Activated CD8-positive, alpha-beta memory T cell treated with anti-CD3 and anti-CD28 coated beads, Interleukin-2, amount 50 U/mL, for 24 hours (primary cell): ENCODE measurements at regions not wholly inside any gene's neighbourhood (a gene's known extent, or its start where the extent isn't known, plus 50 kb on each side); places are given as distances from the start of the nearest gene placed in this dataset.

ENCODE experiments used
- DNase-seq: peaks from one replicate; pipeline ENCODE4 v3.0.0-alpha.2; 2020; ENCODE audit errors: extremely low read depth

DNA sequence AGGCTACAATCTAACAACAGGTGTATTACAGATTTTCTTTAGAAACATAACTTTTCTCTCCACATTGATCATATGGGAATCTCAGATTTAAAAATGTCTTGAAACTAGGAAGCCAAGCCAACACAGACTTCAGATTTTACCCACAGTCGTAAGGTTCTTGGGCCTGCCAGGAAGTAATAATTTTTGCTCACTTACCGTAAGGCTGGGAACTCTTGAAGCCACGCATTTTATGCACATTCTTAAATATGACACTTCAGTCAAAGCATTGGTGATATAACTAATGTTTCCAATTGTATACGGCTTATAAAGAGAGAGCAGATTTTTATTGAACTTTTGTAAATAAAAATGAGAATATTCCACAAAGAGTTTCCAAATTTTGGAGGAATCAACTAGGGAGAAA lies 328.9 kb upstream of the TRPC7 start:
- no peak for DNase-seq

DNA sequence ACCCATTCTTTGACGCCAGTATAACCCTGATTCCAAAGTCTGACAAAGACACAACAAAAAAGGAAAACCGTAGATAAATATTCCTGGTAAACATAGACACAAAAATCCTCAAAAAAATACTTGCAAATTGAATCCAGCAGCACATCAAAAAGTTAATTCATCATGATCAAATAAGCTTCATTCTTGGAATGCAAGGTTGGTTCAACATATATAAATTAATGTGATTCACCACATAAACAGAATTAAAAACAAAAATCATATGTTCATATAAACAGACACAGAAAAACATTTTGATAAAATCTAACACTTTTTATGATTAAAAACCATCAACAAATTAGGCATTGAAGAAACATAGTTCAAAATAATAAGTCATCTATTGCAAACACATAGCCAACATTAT lies 324.2 kb upstream of the TRPC7 start:
- no peak for DNase-seq

DNA sequence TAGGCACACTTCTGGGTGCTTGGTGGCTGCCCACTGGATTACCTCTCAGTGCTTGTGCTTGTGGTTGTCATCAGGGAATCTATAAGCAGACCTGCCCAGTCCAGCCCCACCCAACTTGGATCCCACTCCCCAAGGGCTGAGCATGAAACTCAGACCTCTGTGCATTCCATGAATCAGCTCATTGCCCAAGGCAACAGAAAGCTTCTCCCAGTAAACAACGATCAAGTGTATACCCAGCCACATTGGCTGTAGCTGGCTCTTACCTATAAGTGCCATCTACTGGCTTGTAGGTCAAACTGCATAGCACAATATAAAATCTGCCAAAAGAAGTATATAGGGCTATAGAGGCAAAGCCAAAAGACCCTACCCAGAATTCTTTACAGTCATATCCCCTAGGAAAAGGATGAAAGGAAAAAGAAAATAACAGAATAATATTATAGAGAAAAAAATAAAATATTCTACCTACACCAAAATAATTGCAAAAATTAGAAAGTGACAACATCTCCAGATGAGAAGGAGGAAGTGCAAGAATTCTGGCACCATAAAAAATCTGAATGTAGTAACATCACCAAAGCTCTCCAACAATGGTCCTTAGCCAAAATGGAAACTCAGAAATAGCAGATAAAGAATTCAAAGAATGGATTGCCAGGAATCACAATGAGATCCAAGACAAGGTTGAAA lies 321.0 kb upstream of the TRPC7 start:
- no peak for DNase-seq

DNA sequence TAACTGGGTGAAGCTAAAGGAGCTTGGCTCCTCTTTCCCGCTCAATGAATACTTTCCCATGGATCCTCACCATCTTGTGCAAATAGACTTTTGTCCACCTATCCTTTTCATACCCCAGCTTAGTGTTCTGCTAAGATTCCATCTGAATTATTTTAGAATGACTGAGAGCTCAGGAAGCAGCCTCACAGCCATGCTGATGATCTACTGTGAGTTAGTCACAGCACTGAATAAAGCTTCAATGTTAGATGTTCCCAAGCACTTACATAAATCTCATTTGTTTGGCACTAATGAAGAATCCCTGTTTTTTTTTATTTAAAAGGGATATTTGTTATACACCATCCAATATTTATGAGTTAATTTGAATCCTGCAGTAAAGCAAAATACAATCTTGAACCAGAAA lies 317.6 kb upstream of the TRPC7 start:
- no peak for DNase-seq

DNA sequence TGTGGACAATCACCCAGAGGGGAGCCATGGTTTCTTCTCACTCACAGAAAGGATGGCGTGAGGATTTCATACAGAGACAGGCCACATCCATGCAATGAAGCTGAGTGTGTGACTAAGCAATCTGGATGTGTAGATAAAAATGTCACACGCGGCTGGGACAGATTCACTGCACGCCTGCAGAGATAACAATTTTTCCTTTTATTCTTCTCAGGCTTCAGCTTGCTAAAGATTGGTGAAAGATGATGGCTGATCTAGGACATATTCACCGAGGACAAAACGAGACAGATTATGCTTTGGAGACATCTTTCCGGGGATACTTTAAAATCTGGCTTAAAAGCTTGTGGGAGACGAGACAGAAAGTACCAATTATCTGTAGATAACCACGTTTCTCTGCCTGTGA lies 313.9 kb upstream of the TRPC7 start:
- no peak for DNase-seq

DNA sequence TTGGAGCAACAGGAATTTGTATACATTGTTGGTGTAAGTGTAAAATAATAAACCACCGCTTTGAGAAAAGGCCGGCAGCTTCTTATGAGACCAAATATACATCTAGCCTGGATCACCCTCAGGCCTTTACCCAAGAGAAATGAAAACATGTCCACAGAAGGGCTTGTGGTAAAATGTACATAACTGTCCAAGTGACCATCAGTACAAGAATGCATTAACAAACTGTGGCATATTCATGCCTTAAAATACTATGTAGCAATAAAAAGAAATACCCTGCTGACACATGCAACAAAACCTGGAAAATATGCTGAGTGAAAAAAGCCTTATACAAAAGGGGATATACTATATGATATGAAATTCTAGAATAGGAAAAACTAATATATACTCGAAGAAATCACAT lies 311.9 kb upstream of the TRPC7 start:
- no peak for DNase-seq

DNA sequence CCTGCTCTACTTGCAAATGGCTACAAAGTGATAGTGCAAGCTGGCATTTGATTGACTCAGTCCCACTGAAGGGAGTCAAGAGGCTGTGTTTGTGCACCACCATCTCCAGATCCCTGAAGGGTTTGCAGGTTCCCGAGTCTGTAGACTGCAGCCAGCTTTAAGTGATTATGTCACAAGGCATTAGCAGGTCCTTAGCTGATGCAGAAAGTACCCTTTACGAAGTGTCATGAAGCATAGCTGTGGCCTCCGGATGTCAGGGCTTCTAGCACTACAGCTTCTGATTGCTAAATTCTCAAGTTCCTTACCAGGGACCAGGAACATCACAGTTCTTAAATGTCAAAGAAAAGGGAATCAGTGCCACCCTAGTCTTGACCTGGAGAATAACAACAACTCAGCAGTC lies 311.3 kb upstream of the TRPC7 start:
- DNase-seq: no peak

DNA sequence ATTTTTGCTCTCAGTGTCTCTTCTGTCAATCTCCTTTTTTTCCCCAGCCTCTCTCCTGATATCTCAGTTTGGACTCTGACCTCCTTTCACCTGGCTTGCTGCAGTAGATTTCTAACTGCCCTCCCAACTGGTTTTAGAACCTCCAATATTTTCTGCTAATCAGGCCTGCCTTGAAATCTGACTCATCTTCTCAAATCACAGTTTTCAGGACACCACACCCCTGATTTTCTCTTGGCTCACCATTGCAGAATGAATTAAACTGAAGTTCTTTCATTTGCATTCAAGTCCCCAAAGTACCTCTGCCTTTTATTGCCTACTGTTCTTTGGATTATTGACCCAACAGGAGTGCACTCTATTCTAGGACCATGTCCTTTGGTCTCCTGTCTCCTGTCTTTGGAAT lies 310.4 kb upstream of the TRPC7 start:
- DNase-seq: no peak

DNA sequence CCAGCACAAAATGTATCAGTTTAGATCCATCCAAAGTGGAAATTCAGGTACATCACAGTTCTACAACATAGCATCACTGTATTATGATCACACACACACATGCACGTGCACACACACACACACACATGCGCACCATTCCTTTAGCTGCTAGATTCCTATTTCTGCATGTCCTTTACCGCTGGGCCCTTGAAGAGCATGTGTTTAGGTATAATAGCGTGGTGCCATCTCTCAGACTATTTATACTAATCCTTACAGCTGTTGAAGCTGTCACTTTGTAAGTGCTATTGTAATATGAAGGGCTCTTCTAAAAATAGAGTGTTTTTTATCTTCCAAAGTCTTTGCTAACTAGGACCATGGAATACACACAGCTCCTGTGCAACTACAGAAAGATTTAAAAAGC lies 308.8 kb upstream of the TRPC7 start:
- no peak for DNase-seq

DNA sequence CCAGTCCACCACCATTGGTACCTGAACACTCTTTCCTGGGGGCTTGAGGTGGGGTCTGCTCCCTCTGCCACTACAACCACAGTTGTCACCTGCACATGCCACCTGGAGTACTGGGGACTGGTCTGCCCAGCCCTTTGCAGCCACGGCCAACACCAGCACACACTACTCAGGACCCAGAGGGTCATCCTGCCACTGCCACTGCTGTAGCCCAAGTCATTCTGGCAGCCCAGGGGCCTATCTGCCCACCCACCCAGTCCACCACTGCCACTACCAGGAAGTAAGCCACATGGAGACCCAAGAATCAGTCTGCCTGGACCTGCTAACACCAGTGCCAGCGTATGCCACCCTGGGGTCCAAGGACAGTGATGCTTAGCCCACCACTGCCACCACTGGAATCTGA lies 302.4 kb upstream of the TRPC7 start:
- no peak for DNase-seq

DNA sequence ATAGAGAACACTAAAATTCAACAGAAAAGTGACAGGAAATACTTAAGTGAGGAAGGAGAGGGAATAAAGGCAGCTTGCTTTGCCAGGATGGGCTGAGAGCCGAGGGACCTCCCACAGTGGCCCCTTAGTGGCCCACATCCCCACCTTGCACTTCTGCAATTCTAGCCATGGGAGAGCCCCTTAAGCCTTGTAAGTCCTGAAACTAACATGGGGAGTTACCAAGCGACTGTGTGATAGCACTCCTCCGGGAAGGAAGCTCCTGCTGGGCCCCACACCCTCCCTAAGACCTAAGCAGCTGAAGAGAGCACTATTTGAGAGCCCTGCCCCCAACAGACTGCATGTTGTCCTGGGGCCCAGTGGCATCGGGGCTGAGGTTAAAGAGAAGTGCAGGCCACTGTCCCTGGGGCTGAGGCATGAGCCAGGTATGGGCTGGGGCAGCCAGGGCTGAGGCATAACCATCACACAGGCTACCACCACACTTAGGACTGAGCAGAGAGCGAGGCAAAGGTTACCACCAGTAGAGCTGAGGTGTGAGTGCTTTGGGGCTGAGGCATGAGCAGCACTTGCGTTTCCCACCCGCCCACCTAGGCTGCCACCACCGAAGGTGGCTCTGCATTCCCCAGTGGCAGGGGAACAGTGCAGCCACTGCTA lies 301.8 kb upstream of the TRPC7 start:
- no peak for DNase-seq

DNA sequence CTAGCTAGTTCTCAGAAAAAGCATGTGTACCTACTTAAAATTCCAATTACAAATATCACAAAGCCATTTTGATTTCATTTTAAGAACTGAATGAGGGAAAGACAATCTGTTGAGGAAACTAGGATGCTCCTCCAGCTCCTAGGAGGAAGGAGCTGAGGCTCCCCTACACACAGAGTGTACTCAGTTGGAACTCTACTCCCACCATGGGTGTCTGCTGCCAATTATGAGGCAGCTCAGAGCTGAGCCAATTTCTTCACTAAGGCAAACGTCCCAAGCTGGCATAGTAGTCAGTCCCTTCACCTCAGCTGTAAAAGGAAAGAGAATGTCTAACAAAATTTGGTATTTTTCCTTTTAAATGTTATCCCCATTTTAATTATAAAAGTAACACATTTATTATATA lies 300.0 kb upstream of the TRPC7 start:
- DNase-seq: no peak

DNA sequence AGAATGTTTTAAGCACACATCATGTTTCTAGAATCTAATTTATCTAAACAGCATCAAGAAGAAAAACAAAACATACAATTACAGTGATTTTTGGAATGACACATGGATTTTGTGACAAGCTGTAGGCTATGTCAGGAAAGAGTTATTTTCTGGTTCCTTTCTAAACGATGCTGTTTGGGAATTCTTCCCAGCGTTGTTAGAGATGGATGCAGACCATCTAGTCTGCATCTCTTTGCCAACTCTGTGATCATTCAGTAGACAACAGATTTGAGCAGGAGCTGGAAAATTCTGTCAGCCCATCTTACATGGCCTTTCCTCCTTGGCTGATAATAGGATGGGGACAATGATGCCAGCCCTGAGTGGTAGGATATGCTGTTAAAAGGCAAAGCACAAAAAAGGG lies 295.7 kb upstream of the TRPC7 start:
- DNase-seq: no peak

DNA sequence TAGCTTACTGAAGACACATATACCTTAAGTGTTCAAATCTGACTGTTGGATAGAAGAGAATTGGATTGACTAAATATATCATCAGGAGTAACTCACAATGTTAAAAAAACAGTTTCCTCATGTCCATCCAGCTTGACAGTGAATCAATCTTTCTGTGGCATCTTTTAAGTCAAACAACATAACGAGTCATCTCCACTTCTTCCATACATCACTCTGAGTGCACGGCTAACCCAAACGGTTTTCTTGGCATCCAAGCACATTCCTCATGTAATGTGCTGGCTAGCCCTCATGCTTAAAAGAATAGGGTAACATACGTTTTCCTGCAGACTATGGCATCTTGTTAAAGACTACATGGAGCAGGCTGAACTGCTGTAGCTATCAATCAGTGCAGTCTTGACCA lies 291.5 kb upstream of the TRPC7 start:
- no peak for DNase-seq

DNA sequence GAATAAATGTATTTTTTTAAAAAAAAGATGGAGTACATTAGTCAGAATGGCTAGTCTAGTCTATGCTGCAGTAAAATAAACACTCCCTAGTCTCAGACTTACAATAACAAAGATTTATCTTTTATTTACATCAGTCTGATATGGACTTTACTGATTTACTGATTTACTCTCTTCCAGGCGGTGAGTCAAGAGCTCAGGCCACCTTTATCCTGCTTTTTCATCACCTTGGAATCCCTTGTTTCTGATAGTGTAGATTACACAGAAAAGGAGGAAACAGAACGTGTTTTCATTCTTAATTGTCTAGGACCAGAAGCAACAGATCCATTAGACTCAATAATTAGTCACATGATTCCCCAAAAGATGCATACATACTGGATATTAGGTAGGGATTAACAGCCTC lies 290.1 kb upstream of the TRPC7 start:
- no peak for DNase-seq

DNA sequence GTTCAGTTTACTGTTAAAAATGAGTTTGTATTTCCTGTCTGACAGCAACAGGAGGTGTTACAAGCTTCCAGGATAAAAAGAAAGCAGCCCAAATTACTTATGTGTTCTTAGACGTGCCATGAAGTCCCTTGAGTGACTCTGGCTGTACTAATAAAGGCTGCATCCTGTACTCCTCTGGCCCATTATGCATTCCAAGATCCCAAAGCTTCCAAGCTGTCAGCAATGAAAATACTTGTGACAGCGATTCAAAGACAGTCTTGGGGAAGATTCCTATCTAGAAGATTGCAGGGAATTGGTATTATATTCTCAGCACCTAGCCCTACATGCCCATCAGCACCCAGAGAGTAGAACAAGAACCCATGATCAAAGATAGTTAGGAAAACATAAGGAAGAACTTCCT lies 281.6 kb upstream of the TRPC7 start:
- no peak for DNase-seq

DNA sequence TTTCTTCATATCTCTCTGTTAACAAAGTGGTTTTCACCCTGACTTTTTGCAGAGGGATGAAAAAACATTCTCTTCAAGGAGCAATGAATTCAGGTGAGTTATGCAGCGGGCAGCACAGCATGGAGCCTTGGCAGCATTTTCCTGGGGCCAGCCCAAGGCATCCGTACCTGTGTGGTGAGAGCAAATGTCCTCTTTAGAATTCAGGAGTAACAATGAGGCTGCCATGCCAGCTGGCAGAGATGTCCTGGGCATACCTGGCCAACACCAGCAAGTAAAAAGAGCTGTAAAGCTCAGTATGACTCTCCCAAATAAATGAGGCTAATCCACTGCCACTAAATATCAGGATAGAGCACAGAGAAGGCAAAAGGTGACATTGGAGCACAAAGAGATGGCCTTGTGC lies 277.6 kb upstream of the TRPC7 start:
- no peak for DNase-seq

DNA sequence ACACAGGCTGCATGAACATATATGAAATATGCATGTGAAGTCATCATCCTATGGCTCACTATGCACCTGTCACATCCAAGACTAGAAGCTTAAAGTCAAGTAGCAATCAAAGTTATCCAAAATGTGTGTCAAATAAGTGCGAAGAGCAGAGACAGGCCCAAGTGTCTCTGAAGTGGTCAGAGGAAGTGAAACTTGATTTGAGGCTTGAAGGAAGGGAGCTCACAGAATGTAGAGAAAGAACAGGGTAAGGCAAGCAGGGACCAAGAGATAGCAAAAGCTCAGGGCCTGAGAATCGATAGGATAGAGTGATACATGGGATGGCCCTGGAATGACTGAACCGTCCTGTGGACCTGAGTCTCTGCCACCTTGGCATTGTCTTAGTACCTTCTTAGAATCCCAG lies 274.3 kb upstream of the TRPC7 start:
- no peak for DNase-seq

DNA sequence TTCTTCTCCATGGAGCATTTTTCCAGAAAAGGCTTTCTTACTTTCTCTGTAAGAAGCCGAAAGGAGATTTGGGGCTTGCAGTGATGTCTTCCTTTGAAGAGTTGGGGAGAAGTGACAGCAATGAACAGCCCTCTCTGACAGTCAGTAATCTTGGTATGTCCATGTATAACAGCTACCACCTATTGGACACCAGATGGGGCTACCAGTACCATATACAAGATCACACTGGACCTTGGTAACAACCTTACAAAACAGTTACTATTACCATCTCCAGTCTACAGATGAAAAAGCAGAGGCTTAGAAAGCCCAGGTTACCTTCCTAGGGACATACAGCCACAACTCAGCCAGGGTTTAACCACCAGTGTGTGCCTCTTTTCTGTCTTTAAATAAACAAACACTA lies 272.7 kb upstream of the TRPC7 start:
- no peak for DNase-seq

DNA sequence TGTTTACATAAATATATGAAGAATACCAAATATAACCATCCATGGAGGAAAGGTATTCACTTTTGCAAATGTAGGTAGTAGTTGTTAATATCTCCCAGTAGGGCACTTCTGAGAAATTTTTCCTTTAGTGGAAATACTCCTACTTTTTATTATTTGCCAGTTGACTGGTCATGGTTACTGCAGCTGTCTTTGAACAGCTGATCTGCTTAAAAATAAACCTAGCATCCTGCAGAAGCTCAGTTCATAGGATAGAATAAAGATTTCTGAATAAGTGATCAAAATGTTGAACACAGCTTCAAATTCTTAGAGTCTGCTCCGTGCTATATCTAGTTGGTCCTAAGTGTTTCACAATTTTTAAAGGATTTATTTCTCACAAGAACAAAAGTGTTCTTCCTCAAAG lies 270.7 kb upstream of the TRPC7 start:
- DNase-seq: no peak

DNA sequence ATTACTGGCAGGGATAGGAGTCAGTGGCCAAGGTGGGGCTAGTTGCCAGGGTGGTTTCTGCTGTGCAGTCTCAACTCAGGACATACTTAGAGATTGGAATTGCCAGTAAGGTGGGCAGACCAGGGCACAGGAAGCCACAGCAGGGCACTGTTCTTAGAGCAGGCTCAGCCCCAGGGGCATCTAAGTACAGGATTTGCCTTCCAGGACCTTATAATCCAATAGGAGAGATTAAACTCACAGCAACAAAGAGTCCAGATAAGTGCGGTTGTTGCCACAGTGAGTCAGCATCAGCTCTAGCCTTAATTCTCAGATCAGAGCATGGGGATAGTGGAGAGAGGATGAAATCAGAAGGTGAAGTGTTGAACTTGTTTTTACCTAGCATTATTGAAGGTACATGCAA lies 265.8 kb upstream of the TRPC7 start:
- DNase-seq: no peak

DNA sequence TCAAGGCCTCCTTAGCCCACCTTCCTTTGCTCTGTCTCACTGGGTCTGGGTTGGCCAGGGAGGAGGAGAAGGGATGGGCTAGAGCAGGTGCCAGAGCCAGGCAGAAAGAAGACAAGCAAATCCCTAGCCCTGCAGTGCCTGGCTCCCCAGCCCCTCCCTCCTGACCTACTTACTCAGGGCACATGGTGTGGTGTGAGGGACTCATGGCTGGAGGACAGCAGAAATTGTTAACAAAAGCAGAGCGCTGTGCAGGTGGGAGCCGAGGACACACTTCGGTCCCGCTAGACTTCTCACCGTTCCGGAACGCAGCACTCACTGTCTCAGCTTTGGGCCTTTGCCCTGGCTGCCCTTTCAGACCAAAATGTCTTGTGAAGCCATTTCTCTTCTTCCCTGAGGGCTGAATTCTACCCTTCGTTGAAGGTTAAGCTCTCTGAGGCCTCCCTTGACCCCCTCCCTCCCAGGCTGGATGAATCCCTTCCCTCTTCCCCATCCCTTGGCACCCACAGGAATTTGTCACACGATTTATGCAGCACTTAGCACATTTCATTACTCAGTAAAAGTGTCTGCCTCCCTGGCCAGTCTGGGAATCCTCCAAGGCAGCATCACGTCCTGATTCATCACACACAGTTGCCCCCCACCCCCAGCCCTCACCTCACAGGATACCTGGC lies 263.9 kb upstream of the TRPC7 start:
- DNase-seq: no peak

DNA sequence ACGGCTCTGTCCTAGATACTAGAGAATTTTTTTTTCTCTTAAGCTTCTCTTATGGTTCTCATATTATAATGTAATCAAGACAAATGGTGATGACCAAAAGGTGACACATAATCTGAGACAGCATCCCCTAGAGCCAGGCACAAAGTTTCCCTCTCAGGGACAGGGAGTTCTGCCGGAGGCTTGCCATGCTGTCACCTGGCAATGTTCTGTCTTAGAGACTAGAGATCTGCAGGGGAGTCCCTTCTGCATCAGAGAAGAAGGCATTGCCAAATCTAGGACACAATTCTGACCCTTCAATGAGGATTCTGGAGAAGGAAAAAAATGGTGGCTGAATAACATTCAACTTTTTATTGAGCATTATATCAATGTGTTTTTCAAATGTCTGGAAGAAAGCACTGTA lies 261.2 kb upstream of the TRPC7 start:
- no peak for DNase-seq

DNA sequence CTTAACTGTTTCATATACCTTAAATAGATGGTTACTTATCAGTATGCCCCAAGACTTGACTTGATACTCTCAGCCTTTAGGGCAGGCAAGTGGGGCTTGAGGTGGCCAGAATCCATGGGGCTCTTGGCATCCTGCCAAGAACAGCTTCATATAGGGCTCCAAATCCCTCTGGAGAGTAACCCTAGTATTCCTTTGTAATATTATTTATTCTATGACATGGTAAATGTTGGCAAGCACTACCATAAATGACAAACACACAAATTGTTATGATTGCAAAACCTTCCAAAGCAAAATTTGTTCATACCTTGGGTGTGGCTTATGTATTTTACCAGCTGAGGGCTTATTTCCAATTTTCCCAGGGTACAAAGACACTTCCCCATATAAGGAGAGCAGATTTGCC lies 257.4 kb upstream of the TRPC7 start:
- no peak for DNase-seq
